Upper lobe of left lung (tissue), 6 donors: ENCODE measurements at regions not wholly inside any gene's neighbourhood (a gene's known extent, or its start where the extent isn't known, plus 50 kb on each side); places are given as distances from the start of the nearest gene placed in this dataset.

Source experiments
- ATAC-seq, 2 donors: fragments of 200-7000 bp; cut with Tn5 transposase; one replicate each; pipeline ENCODE4 v1.9.1; 2022; ENCODE audit warnings: mild to moderate bottlenecking in 2 of 2, moderate library complexity in 2 of 2; ENCODE audit not compliant: low FRiP score in 2 of 2
- DNase-seq, 2 donors: peaks; one replicate each; pipeline ENCODE4 v3.0.0-alpha.2; 2019 to 2020
- H3K27ac ChIP-seq, 4 donors: fragments of 200-600 bp; sonication (generic); one replicate each; pipeline ENCODE4 v1.5.1; 2016 to 2019
- H3K27me3 ChIP-seq, 4 donors: fragments of 200-600 bp; sonication (generic); one replicate each; pipeline ENCODE4 v1.5.1; 2017 to 2019
- H3K36me3 ChIP-seq, 4 donors: fragments of 200-600 bp; sonication (generic); one replicate each; pipeline ENCODE4 v1.5.1; 2016 to 2019
- H3K4me1 ChIP-seq, 4 donors: fragments of 200-600 bp; sonication (generic); one replicate each; pipeline ENCODE4 v1.5.1; 2018 to 2019
- H3K4me3 ChIP-seq, 4 donors: fragments of 200-600 bp; sonication (generic); one replicate each; pipeline ENCODE4 v1.5.1; 2017 to 2019; ENCODE audit warnings: mild to moderate bottlenecking in 2 of 4, moderate library complexity in 1 of 4
- H3K9me3 ChIP-seq, 4 donors: fragments of 200-600 bp; sonication (generic); one replicate each; pipeline ENCODE4 v1.5.1; 2018 to 2019
- CTCF ChIP-seq, 6 experiments: fragments of 450-650 bp in 4 of 6; fragments of 200-600 bp in 2 of 6; sonication (generic) in 2 of 6; IDR thresholded peaks; one replicate each; pipeline ENCODE4 v1.5.1; 2016 to 2019; ENCODE audit warnings: antibody characterized with exemption in 6 of 6
- EP300 ChIP-seq, 4 donors: sonication (generic); formaldehyde crosslinking; IDR thresholded peaks; one replicate each; pipeline ENCODE4 v1.5.1; 2017; ENCODE audit warnings: antibody characterized with exemption in 4 of 4, control low read depth in 2 of 4
- POLR2A ChIP-seq, 4 donors: fragments of 450-650 bp; IDR thresholded peaks; one replicate each; pipeline ENCODE4 v1.5.1; 2016 to 2017; ENCODE audit warnings: antibody characterized with exemption in 4 of 4, mild to moderate bottlenecking in 2 of 4
- POLR2AphosphoS5 ChIP-seq, 2 donors: sonication (generic); formaldehyde crosslinking; IDR thresholded peaks; one replicate each; pipeline ENCODE4 v1.5.1; 2017; ENCODE audit warnings: antibody characterized with exemption in 2 of 2
- WGBS, 2 donors: methylation state at CpG; one replicate each; pipeline ENCODE4 v1.1.5; 2017 to 2018; 5-methylcytosine and 5-hydroxymethylcytosine counted together
- donor health status: DM: no; HTN: no; CAD: no; lungs with moderate emphysema.
- donor health status: DM: no; HTN: yes; CAD: no; lungs with severe emphysema.

DNA sequence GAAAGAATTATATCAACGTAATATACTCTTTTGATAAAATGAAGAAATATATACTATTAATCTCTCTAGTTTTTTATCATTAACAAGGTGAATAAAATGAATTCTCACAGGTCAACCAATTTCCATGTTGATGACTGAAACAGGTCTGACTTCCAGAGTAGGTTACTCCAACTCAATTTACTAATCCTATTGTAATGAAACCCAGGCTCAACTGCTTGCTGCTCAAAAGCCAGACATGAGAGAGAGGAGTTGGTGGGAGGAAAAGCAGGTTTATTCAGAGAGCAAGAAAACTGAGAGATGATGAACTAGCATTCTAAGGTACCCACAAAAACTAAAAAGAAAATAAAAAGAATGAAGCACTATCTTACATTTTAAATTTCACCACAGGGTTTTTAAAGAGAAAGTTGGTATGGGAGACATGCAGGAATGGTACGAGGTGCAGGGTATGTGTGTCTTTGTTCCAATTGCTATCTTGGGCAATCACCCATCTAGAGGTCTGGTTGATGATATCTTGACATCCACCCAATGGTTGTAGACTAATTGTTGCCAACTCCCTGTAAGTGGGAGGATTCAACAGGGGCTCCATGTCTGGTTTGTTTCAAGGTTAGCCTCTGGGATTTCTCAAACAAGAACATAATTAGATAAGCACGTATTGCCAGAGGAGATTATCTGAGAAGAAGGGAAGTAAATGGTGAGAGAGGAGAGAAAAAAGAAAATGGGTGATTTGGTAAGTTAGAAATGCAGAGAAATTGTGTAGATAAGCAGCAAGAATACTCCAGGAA lies 471.4 kb upstream of the REG3G start:
- Histone ChIP-seq H3K27me3 (no peaks in the 10 kb centered on the region), H3K9me3 (no peaks in the 10 kb centered on the region), H3K4me1 (no peaks in the 10 kb centered on the region), H3K36me3 (no peaks in the 10 kb centered on the region), H3K4me3 (no peak overlapping the region), H3K27ac (no peak overlapping the region)
- ATAC-seq (no peak), DNase-seq (no peak)
- TF ChIP-seq EP300 (IDR thresholded peaks at IDR 0.05) = no peak
- TF ChIP-seq POLR2A (IDR thresholded peaks at IDR 0.05) = no peak
- no peak for TF ChIP-seq POLR2AphosphoS5 (IDR thresholded peaks at IDR 0.05)
- no peak for TF ChIP-seq CTCF (IDR thresholded peaks at IDR 0.05)
- 58 to 62% methylated on average over 3 of the region's 3 CpGs for WGBS, 2 donors

GRCh38 chr2:78561876-78562275 lies 463.6 kb upstream of the REG3G start:
- no peaks in the 10 kb centered on the region for H3K36me3 ChIP-seq

GRCh38 chr2:78564666-78565065 lies 460.8 kb upstream of the REG3G start:
- Histone ChIP-seq H3K4me3 (no peak overlapping the region), H3K9me3 (no peaks in the 10 kb centered on the region), H3K27me3 (no peaks in the 10 kb centered on the region), H3K4me1 (no peaks in the 10 kb centered on the region), H3K36me3 (no peaks in the 10 kb centered on the region), H3K27ac (no peak overlapping the region)
- DNase-seq = no peak
- TF ChIP-seq EP300 (IDR thresholded peaks at IDR 0.05) (no peak), POLR2AphosphoS5 (IDR thresholded peaks at IDR 0.05) (no peak), POLR2A (IDR thresholded peaks at IDR 0.05) (no peak), CTCF (IDR thresholded peaks at IDR 0.05) (no peak)
- ATAC-seq = no peak

More at GRCh38 chr2:78561876-78562275, 463.6 kb upstream of the REG3G start:
- no peak for DNase-seq
- TF ChIP-seq POLR2AphosphoS5 (IDR thresholded peaks at IDR 0.05) = no peak
- Histone ChIP-seq H3K27me3 (no peaks in the 10 kb centered on the region), H3K9me3 (no peaks in the 10 kb centered on the region), H3K4me1 (no peaks in the 10 kb centered on the region), H3K4me3 (no peak overlapping the region), H3K27ac (no peak overlapping the region)
- ATAC-seq = no peak

DNA sequence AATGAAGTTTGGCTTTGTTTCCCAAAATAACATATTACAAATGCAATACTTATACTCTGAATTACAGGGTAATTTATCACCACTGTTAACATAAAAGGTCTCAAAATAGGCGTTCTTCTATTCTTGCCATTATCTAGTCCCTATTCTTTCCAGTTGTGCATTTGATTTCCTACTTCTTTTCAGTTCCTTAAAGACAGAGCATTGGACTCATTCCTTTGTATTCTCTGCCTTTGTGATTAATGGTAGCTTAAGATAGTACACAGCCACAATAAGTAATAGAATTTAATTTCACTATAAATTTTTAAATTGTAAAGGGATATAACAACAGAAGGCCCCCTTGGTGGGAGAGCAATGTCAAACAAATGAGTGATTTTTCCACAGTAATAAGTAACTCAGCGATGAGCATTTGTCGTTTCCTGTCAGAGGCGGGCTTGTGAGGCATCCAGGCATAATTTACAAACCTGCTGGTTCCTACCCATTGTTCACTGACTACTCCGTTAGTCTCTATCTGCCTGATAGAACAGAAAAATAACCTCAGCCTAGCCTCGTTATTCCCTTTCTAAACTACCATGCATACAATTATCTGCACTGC lies 456.6 kb upstream of the REG3G start:
- H3K27me3 ChIP-seq = no peaks in the 10 kb centered on the region
- ATAC-seq = no peak
- no peak overlapping the region for H3K4me3 ChIP-seq
- H3K4me1 ChIP-seq = no peaks in the 10 kb centered on the region
- no peaks in the 10 kb centered on the region for H3K36me3 ChIP-seq
- WGBS, 2 donors = 68 to 71% methylated on average over 6 of the region's 6 CpGs
- no peak overlapping the region for H3K27ac ChIP-seq
- no peak for TF ChIP-seq CTCF (IDR thresholded peaks at IDR 0.05)
- TF ChIP-seq POLR2A (IDR thresholded peaks at IDR 0.05) = no peak
- TF ChIP-seq EP300 (IDR thresholded peaks at IDR 0.05) = no peak
- TF ChIP-seq POLR2AphosphoS5 (IDR thresholded peaks at IDR 0.05) = no peak
- H3K9me3 ChIP-seq = no peaks in the 10 kb centered on the region
- no peak for DNase-seq

GRCh38 chr2:78576409-78576808 lies 449.1 kb upstream of the REG3G start:
- no peaks in the 10 kb centered on the region for H3K27me3 ChIP-seq
- DNase-seq (no peak), ATAC-seq (no peak)
- TF ChIP-seq EP300 (IDR thresholded peaks at IDR 0.05) = no peak
- no peak for TF ChIP-seq POLR2AphosphoS5 (IDR thresholded peaks at IDR 0.05)
- no peak for TF ChIP-seq POLR2A (IDR thresholded peaks at IDR 0.05)
- H3K27ac ChIP-seq = no peak overlapping the region
- no peaks in the 10 kb centered on the region for H3K9me3 ChIP-seq
- H3K4me3 ChIP-seq = no peak overlapping the region
- no peaks in the 10 kb centered on the region for H3K36me3 ChIP-seq
- no peaks in the 10 kb centered on the region for H3K4me1 ChIP-seq

DNA sequence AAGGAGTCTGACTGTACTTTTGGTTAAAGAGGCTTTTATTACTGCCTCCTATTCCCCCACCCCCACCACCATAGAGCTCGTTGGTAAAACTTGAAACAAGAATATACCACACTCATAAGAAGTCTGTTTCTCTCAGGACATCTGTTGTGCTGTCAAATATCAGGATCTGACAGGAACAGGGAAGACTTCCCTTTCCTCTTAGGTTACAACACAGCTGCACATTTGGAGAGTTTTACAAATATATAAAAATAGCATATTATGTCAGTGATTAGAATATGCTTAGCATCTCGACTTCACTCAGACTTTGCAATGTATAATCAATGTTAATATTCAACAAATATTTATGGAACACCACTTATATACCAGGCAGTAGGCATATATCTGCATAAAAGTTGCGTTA lies 439.6 kb upstream of the REG3G start:
- TF ChIP-seq POLR2A (IDR thresholded peaks at IDR 0.05) = no peak
- no peak for TF ChIP-seq POLR2AphosphoS5 (IDR thresholded peaks at IDR 0.05)
- no peak for TF ChIP-seq CTCF (IDR thresholded peaks at IDR 0.05)
- no peak for TF ChIP-seq EP300 (IDR thresholded peaks at IDR 0.05)
- DNase-seq = no peak
- H3K9me3 ChIP-seq = no peaks in the 10 kb centered on the region
- WGBS, 2 donors = 34 to 35% methylated on average over 3 of the region's 3 CpGs
- no peak overlapping the region for H3K27ac ChIP-seq
- no peak overlapping the region for H3K4me3 ChIP-seq
- no peaks in the 10 kb centered on the region for H3K27me3 ChIP-seq
- no peak for ATAC-seq
- no peaks in the 10 kb centered on the region for H3K36me3 ChIP-seq
- H3K4me1 ChIP-seq = no peaks in the 10 kb centered on the region
